ENCODE measurements at regions not wholly inside any gene's neighbourhood (a gene's known extent, or its start where the extent isn't known, plus 50 kb on each side); places are given as distances from the start of the nearest gene placed in this dataset.

GRCh38 chr18:67788310-67789164 is 272.0 kb upstream of the DSEL start:
- WGBS = 77% methylated on average over 12 of the region's 12 CpGs
- Histone ChIP-seq H3K36me3 (ENCODE audit: control insufficient read depth in 4 of 4, insufficient read depth in 3 of 4, low read depth in 1 of 4, low read length in 3 of 4) (no peaks in the 10 kb centered on the region), H3K27me3 (ENCODE audit: control insufficient read depth in 4 of 4, insufficient read depth in 4 of 4, low read length in 3 of 4) (peaks cover 0 to 3% (median 0%) of the 10 kb centered on the region in 4 donors), H3K27ac (ENCODE audit: low read depth in 1 of 2, low read length in 2 of 2) (no peak overlapping the region), H3K4me3 (ENCODE audit: low read depth in 1 of 3, low read length in 3 of 3) (no peak overlapping the region), H3K4me1 (ENCODE audit: control insufficient read depth in 4 of 4, insufficient read depth in 4 of 4, low read length in 3 of 4) (no peaks in the 10 kb centered on the region), H3K9me3 (ENCODE audit: control insufficient read depth in 4 of 4, low read length in 3 of 4) (no peaks in the 10 kb centered on the region), H3K9ac (ENCODE audit: low read depth in 1 of 2, low read length in 2 of 2) (no peak overlapping the region)
- no peak for TF ChIP-seq CTCF (IDR thresholded peaks at IDR 0.05; ENCODE audit: low read depth, low read length, missing input control)
- no peak for TF ChIP-seq YY1 (IDR thresholded peaks at IDR 0.05)
- no peak for TF ChIP-seq SP1 (IDR thresholded peaks at IDR 0.05)
- no peak for DNase-seq (ENCODE audit: low spot score)

GRCh38 chr18:67783196-67783946 is 266.9 kb upstream of the DSEL start:
- no peak overlapping the region for H3K9ac ChIP-seq (ENCODE audit: low read depth in 1 of 2, low read length in 2 of 2)
- no peak for DNase-seq (ENCODE audit: low spot score)
- no peaks in the 10 kb centered on the region for H3K27me3 ChIP-seq (ENCODE audit: control insufficient read depth in 4 of 4, insufficient read depth in 4 of 4, low read length in 3 of 4)
- no peaks in the 10 kb centered on the region for H3K9me3 ChIP-seq (ENCODE audit: control insufficient read depth in 4 of 4, low read length in 3 of 4)
- H3K4me1 ChIP-seq (ENCODE audit: control insufficient read depth in 4 of 4, insufficient read depth in 4 of 4, low read length in 3 of 4) = no peaks in the 10 kb centered on the region
- no peak overlapping the region for H3K27ac ChIP-seq (ENCODE audit: low read depth in 1 of 2, low read length in 2 of 2)
- no peak overlapping the region for H3K4me3 ChIP-seq (ENCODE audit: low read depth in 1 of 3, low read length in 3 of 3)
- H3K36me3 ChIP-seq (ENCODE audit: control insufficient read depth in 4 of 4, insufficient read depth in 3 of 4, low read depth in 1 of 4, low read length in 3 of 4) = no peaks in the 10 kb centered on the region
- TF ChIP-seq GABPA (IDR thresholded peaks at IDR 0.05 in 1 of 2, conservative IDR thresholded peaks at IDR 0.05 in 1 of 2) (no peak), RXRA (IDR thresholded peaks at IDR 0.05) (no peak), TAF1 (conservative IDR thresholded peaks at IDR 0.05) (no peak), NR2F2 (IDR thresholded peaks at IDR 0.05) (no peak), ZBTB33 (IDR thresholded peaks at IDR 0.05) (no peak), HNF4A (conservative IDR thresholded peaks at IDR 0.05) (no peak), RAD21 (IDR thresholded peaks at IDR 0.05) (no peak), SP1 (IDR thresholded peaks at IDR 0.05) (no peak), FOXA2 (IDR thresholded peaks at IDR 0.05) (no peak), MAX (IDR thresholded peaks at IDR 0.05) (no peak), HNF4G (IDR thresholded peaks at IDR 0.05) (no peak), ATF3 (IDR thresholded peaks at IDR 0.05) (no peak), REST (IDR thresholded peaks at IDR 0.05) (no peak), YY1 (IDR thresholded peaks at IDR 0.05) (no peak)
- WGBS = 91% methylated on average over 1 of the region's 1 CpG

All from liver (tissue), 8 donors.